H9 (cell line): ENCODE measurements at regions not wholly inside any gene's neighbourhood (a gene's known extent, or its start where the extent isn't known, plus 50 kb on each side); places are given as distances from the start of the nearest gene placed in this dataset.

Source experiments
- DNase-seq: peaks from one replicate; pipeline ENCODE4 v3.0.0-alpha.2; 2017
- H2AFZ ChIP-seq: one replicate; pipeline ENCODE4 v1.6.1; 2013; ENCODE audit warnings: mild to moderate bottlenecking, low read length, control low read depth, moderate library complexity
- H2AK5ac ChIP-seq: 2 replicates; pipeline ENCODE4 v1.6.1; 2013; ENCODE audit warnings: low read length, control low read depth, mixed read lengths; ENCODE audit not compliant: insufficient read length
- H2BK120ac ChIP-seq: one replicate; pipeline ENCODE4 v1.6.1; 2013; ENCODE audit warnings: low read depth, mild to moderate bottlenecking, low read length, control low read depth, inconsistent platforms; ENCODE audit not compliant: poor library complexity, severe bottlenecking
- H2BK12ac ChIP-seq: 2 replicates; pipeline ENCODE4 v1.6.1; 2013; ENCODE audit warnings: low read length, control low read depth, mixed read lengths, low read depth; ENCODE audit not compliant: insufficient read length
- H2BK15ac ChIP-seq: 2 replicates; pipeline ENCODE4 v1.6.1; 2013; ENCODE audit warnings: low read depth, low read length, control low read depth
- H2BK20ac ChIP-seq: one replicate; pipeline ENCODE4 v1.6.1; 2013; ENCODE audit warnings: low read depth, mild to moderate bottlenecking, low read length, control low read depth, inconsistent platforms; ENCODE audit not compliant: poor library complexity, severe bottlenecking
- H2BK5ac ChIP-seq: 2 replicates; pipeline ENCODE4 v1.6.1; 2013; ENCODE audit warnings: low read length, control low read depth, mixed read lengths; ENCODE audit not compliant: insufficient read length
- H3K14ac ChIP-seq: 2 replicates; pipeline ENCODE4 v1.6.1; 2013; ENCODE audit warnings: low read length, control low read depth; ENCODE audit not compliant: insufficient read depth
- H3K18ac ChIP-seq: 2 replicates; pipeline ENCODE4 v1.6.1; 2013; ENCODE audit warnings: low read depth, mild to moderate bottlenecking, mixed read lengths, low read length, control low read depth; ENCODE audit not compliant: insufficient read length
- H3K23ac ChIP-seq: 2 replicates; pipeline ENCODE4 v1.6.1; 2013; ENCODE audit warnings: low read length, control low read depth, mixed read lengths, low read depth; ENCODE audit not compliant: insufficient read length
- H3K23me2 ChIP-seq: 2 replicates; pipeline ENCODE4 v1.6.1; 2013; ENCODE audit warnings: low read depth, mild to moderate bottlenecking, mixed read lengths, low read length, control low read depth; ENCODE audit not compliant: insufficient read length, poor library complexity, severe bottlenecking
- H3K27ac ChIP-seq: 2 replicates; pipeline ENCODE4 v1.5.1; 2013; ENCODE audit warnings: low read length, control low read depth, mixed read lengths, low read depth; ENCODE audit not compliant: insufficient read length
- H3K27me3 ChIP-seq: 2 replicates; pipeline ENCODE4 v1.6.1; 2013; ENCODE audit warnings: low read length, control low read depth, inconsistent platforms; ENCODE audit not compliant: insufficient read depth
- H3K4ac ChIP-seq: 2 replicates; pipeline ENCODE4 v1.6.1; 2013; ENCODE audit warnings: low read depth, mild to moderate bottlenecking, control low read depth, inconsistent platforms, low read length, moderate library complexity
- H3K4me1 ChIP-seq: 2 replicates; pipeline ENCODE4 v1.6.1; 2013; ENCODE audit warnings: low read length, control low read depth, inconsistent platforms; ENCODE audit not compliant: insufficient read depth
- H3K4me2 ChIP-seq: 2 replicates; pipeline ENCODE4 v1.6.1; 2013; ENCODE audit warnings: low read length, control low read depth, mixed read lengths; ENCODE audit not compliant: insufficient read length, insufficient read depth
- H3K56ac ChIP-seq: 2 replicates; pipeline ENCODE4 v1.6.1; 2013; ENCODE audit warnings: low read depth, mild to moderate bottlenecking, mixed read lengths, low read length, control low read depth; ENCODE audit not compliant: insufficient read length
- H3K79me1 ChIP-seq: 2 replicates; pipeline ENCODE4 v1.6.1; 2013; ENCODE audit warnings: low read depth, mild to moderate bottlenecking, moderate library complexity, low read length, control low read depth, inconsistent platforms; ENCODE audit not compliant: insufficient read depth, poor library complexity, severe bottlenecking
- H3K79me2 ChIP-seq: 2 replicates; pipeline ENCODE4 v1.6.1; 2013; ENCODE audit warnings: low read length, control low read depth, inconsistent platforms; ENCODE audit not compliant: insufficient read depth
- H3K9ac ChIP-seq: 2 replicates; pipeline ENCODE4 v1.6.1; 2013; ENCODE audit warnings: low read length, control low read depth, mixed read lengths; ENCODE audit not compliant: insufficient read length; ENCODE audit errors: extremely low read depth
- H3K9me3 ChIP-seq: one replicate; pipeline ENCODE4 v1.6.1; 2013; ENCODE audit warnings: low read depth, low read length, inconsistent platforms; ENCODE audit not compliant: control insufficient read depth
- H3T11ph ChIP-seq: one replicate; pipeline ENCODE4 v1.6.1; 2013; ENCODE audit warnings: mild to moderate bottlenecking, low read length, control low read depth, inconsistent platforms
- H4K20me1 ChIP-seq: one replicate; pipeline ENCODE4 v1.6.1; 2013; ENCODE audit not compliant: control insufficient read depth, insufficient read length, insufficient read depth
- H4K5ac ChIP-seq: 2 replicates; pipeline ENCODE4 v1.6.1; 2013; ENCODE audit warnings: low read depth, mild to moderate bottlenecking, mixed read lengths, low read length, control low read depth; ENCODE audit not compliant: insufficient read length
- H4K8ac ChIP-seq: replicated peaks from 2 replicates; pipeline ENCODE4 v1.6.1; 2013; ENCODE audit warnings: low read length, control low read depth, mixed read lengths, low read depth; ENCODE audit not compliant: insufficient read length
- H4K91ac ChIP-seq: 2 replicates; pipeline ENCODE4 v1.6.1; 2013; ENCODE audit warnings: low read depth, mild to moderate bottlenecking, moderate library complexity, mixed read lengths, low read length, control low read depth; ENCODE audit not compliant: insufficient read length
- H3K27ac Mint-ChIP-seq, 3 experiments: 2 replicates in 2 of 3; 3 replicates in 1 of 3; pipeline ENCODE4 v1.8.0; 2020 to 2021; ENCODE audit warnings: mixed read lengths in 3 of 3, mild to moderate bottlenecking in 1 of 3, moderate library complexity in 1 of 3
- H3K27me3 Mint-ChIP-seq: 2 replicates; pipeline ENCODE4 v1.8.0; 2021; ENCODE audit warnings: low read depth, mild to moderate bottlenecking, moderate library complexity, mixed read lengths
- H3K36me3 Mint-ChIP-seq, 3 experiments: 2 replicates in 2 of 3; 3 replicates in 1 of 3; pipeline ENCODE4 v1.8.0; 2020 to 2021; ENCODE audit warnings: low read depth in 3 of 3, mixed read lengths in 3 of 3; ENCODE audit not compliant: insufficient read depth in 1 of 3
- H3K4me1 Mint-ChIP-seq, 2 experiments: 2 replicates each; pipeline ENCODE4 v1.8.0; 2020; ENCODE audit warnings: mixed read lengths in 2 of 2
- H3K4me3 Mint-ChIP-seq, 2 experiments: 2 replicates in 1 of 2; 3 replicates in 1 of 2; pipeline ENCODE4 v1.8.0; 2020 to 2021; ENCODE audit warnings: mild to moderate bottlenecking in 2 of 2, mixed read lengths in 2 of 2, moderate library complexity in 1 of 2
- H3K9me3 Mint-ChIP-seq, 2 experiments: 2 replicates in 1 of 2; 3 replicates in 1 of 2; pipeline ENCODE4 v1.8.0; 2020; ENCODE audit warnings: mild to moderate bottlenecking in 2 of 2, mixed read lengths in 2 of 2, moderate library complexity in 1 of 2
- WGBS: extraction: QIAGEN DNeasy Blood & Tissue Kit; methylation state at CpG from one replicate; pipeline ENCODE4 v1.1.7; 2013; ENCODE audit warnings: missing lambda C conversion rate, low lambda C conversion rate, mixed read lengths; ENCODE audit not compliant: insufficient read length; ENCODE audit errors: extremely low coverage; 5-methylcytosine and 5-hydroxymethylcytosine counted together
- TF ChIP-seq, protein P1 (sequence below): fragments of 200-600 bp; sonication (generic); conservative IDR thresholded peaks from 3 replicates; pipeline ENCODE4 v1.8.0; 2021; ENCODE audit warnings: antibody characterized with exemption, mild to moderate bottlenecking

DNA sequence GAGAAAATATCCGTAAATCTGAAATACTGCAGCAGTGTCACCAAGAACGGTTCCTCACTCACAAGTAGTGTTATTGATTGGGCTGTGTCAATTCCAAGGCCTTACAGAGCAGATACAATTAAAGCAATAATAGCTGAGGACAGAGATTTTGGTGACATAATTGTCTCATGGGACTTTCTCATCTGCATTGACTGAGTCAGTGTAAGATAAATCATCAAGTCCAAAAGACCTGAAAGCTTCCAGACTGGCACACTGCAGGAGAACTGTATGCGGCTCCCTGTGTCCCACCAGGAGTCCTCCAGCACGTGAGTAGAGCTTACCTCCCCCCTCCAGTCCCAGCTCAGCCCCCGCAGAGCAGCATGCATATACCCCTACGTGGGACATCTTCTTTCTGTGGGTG, 655.2 kb upstream of the ARID1B start:
- no peak overlapping the region for H3K4ac ChIP-seq
- no peaks in the 10 kb centered on the region for H3K4me1 ChIP-seq
- H4K91ac ChIP-seq, result no peak overlapping the region
- no peak overlapping the region for H3K23ac ChIP-seq
- H3K27ac Mint-ChIP-seq, result no peak overlapping the region
- no peaks in the 10 kb centered on the region for H3K9me3 Mint-ChIP-seq
- no peak overlapping the region for H3K18ac ChIP-seq
- H2BK20ac ChIP-seq, result no peak overlapping the region
- H2AFZ ChIP-seq, result no peak overlapping the region
- H3K23me2 ChIP-seq, result no peaks in the 10 kb centered on the region
- no peaks in the 10 kb centered on the region for H3K27me3 Mint-ChIP-seq
- no peak overlapping the region for H4K8ac ChIP-seq
- DNase-seq, result no peak
- H3K79me2 ChIP-seq, result no peaks in the 10 kb centered on the region
- H3K36me3 Mint-ChIP-seq, result peaks cover 0 to 2% (median 0%) of the 10 kb centered on the region in 3 experiments; a peak in 1 of 7 replicates
- H3K14ac ChIP-seq, result no peak overlapping the region
- H3K9ac ChIP-seq, result no peak overlapping the region
- no peaks in the 10 kb centered on the region for H4K20me1 ChIP-seq
- H3K4me1 Mint-ChIP-seq, result peaks cover 5 to 11% of the 10 kb centered on the region in 2 experiments; a peak in 3 of 4 replicates
- no peaks in the 10 kb centered on the region for H3K27me3 ChIP-seq
- no peak overlapping the region for H2BK5ac ChIP-seq
- H3K9me3 ChIP-seq, result no peaks in the 10 kb centered on the region
- no peak overlapping the region for H2AK5ac ChIP-seq
- no peak overlapping the region for H4K5ac ChIP-seq
- H3K4me2 ChIP-seq, result no peak overlapping the region
- no CpG with 5 or more reads among the region's 6 CpGs for whole genome bisulfite sequencing
- H2BK120ac ChIP-seq, result no peak overlapping the region
- H3K27ac ChIP-seq, result no peak overlapping the region
- H3K79me1 ChIP-seq, result no peaks in the 10 kb centered on the region
- H3K4me3 Mint-ChIP-seq, result no peak overlapping the region
- TF ChIP-seq, protein P1, sequence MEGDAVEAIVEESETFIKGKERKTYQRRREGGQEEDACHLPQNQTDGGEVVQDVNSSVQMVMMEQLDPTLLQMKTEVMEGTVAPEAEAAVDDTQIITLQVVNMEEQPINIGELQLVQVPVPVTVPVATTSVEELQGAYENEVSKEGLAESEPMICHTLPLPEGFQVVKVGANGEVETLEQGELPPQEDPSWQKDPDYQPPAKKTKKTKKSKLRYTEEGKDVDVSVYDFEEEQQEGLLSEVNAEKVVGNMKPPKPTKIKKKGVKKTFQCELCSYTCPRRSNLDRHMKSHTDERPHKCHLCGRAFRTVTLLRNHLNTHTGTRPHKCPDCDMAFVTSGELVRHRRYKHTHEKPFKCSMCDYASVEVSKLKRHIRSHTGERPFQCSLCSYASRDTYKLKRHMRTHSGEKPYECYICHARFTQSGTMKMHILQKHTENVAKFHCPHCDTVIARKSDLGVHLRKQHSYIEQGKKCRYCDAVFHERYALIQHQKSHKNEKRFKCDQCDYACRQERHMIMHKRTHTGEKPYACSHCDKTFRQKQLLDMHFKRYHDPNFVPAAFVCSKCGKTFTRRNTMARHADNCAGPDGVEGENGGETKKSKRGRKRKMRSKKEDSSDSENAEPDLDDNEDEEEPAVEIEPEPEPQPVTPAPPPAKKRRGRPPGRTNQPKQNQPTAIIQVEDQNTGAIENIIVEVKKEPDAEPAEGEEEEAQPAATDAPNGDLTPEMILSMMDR, result no peak
- H3K56ac ChIP-seq, result no peak overlapping the region
- no peak overlapping the region for H3T11ph ChIP-seq
- H2BK15ac ChIP-seq, result no peak overlapping the region
- H2BK12ac ChIP-seq, result no peak overlapping the region
